Skin epidermis (tissue), 12 donors: ENCODE measurements at regions not wholly inside any gene's neighbourhood (a gene's known extent, or its start where the extent isn't known, plus 50 kb on each side); places are given as distances from the start of the nearest gene placed in this dataset.
"Not testable (repeated sequence)": the region's sequence is repeated elsewhere in the genome, so short reads cannot be mapped to it uniquely, and the experiment has no call there.

Experiments
- H3K27ac ChIP-seq, 21 experiments: fragments of 200-600 bp; sonication (generic) in 11 of 21; one replicate each; pipeline ENCODE4 v1.5.0; 2020; ENCODE audit warnings: mild to moderate bottlenecking in 3 of 21, inconsistent platforms in 2 of 21, moderate library complexity in 2 of 21
- H3K4me3 ChIP-seq, 7 experiments: fragments of 200-600 bp; sonication (generic) in 2 of 7; one replicate each; pipeline ENCODE4 v1.5.0; 2020; ENCODE audit warnings: inconsistent platforms in 2 of 7, mild to moderate bottlenecking in 2 of 7, moderate library complexity in 1 of 7

GRCh38 chr5:2160811-2161210 is 278.1 kb upstream of the IRX4 start:
- no peak overlapping the region for H3K4me3 ChIP-seq

DNA sequence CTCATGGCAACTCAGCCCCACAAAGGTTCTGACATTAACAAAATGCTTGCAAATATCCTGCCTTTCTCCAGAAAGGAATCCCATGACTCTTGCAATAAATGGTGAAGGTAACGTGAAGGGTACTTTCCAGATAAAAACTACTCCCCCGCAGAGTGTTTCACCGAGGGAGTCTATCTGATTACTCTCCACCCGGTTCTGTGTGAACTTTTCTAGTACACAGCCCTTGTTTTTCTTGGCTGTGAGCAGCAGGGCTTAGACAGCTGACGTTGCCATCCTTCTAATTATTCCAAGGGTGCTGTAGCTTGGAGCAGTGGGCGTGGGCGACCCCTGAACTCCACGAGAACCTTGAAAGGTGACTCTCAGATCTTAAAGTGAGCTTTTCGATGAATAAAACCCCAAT is 276.0 kb upstream of the IRX4 start:
- Histone ChIP-seq H3K4me3 (no peak overlapping the region), H3K27ac (peak overlapping the region in 1 of 21 experiments; percentile 71)

More at GRCh38 chr5:2160811-2161210, 278.1 kb upstream of the IRX4 start:
- H3K27ac ChIP-seq, result no peak overlapping the region

DNA sequence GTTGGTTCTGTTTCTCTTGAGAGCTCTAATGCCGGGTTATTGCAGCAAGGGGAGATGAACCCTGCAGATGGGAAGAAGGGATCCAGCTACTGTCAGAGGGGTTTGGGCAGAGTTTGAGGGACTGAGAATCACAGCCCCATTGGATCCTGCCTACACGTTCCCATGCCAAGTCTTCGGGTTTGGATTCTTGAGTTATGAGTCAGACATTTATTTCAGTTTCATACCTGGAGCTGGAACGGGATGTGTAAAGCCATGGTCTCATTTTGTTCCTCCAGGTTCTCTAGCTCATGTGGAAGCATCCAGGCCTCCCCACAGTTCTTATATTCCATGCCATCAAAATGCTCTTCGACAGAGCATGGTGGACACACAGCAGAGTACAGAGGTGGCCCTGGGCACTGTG is 275.4 kb upstream of the IRX4 start:
- Histone ChIP-seq H3K27ac (peak overlapping the region in 10 of 21 experiments; percentile 21 to 71 (median 58)), H3K4me3 (no peak overlapping the region)

- Histone ChIP-seq H3K27ac (peak overlapping the region in 5 of 21 experiments; percentile 33 to 71 (median 52)), H3K4me3 (no peak overlapping the region)
Observed at GRCh38 chr5:2157372-2157771, 274.6 kb upstream of the IRX4 start.

- no peak overlapping the region for H3K27ac ChIP-seq
- no peak overlapping the region for H3K4me3 ChIP-seq
Observed at GRCh38 chr5:2156358-2157059, 273.8 kb upstream of the IRX4 start.

DNA sequence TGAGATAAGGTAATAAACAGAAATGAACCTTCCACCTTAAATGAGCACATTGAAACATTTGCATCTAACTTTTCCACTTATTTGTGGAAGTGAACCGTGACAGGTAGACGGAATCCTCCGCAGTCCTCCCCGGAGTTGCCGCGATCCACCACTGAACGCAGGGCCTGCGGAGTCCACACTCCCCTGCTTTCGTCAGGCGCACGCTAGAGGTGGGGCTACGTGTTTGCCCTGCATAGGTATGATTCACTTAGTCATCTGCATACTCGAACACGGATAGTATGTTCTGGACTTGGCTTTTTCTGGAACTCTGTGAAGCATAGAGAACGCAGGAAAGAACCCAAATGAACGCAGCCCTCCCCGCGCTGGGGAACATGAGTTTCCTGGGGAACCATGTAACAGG is 272.8 kb upstream of the IRX4 start:
- H3K27ac ChIP-seq, result no peak overlapping the region
- no peak overlapping the region for H3K4me3 ChIP-seq

GRCh38 chr5:2153802-2154201 is 271.1 kb upstream of the IRX4 start:
- H3K27ac ChIP-seq, result no peak overlapping the region

DNA sequence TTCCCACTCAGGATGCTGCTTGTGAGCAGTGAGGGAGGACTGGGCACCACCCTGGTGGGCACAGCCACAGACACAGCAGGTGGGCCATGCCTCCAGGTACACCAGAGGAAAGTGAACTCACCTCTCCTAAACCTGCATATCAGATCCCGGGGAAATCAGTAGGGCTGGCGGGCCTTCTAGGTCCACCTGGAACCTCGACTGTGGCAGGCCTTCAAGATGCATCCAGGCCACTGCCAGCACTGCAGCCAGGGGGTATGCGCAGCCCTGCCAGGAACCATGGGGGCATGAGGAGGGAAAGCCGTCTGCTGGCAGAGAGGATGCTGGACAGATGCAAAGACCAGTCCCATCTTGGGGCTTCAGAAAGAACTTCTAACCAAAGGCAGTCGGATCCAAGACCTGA is 270.6 kb upstream of the IRX4 start:
- Histone ChIP-seq H3K27ac (no peak overlapping the region), H3K4me3 (no peak overlapping the region)

More at GRCh38 chr5:2153802-2154201, 271.1 kb upstream of the IRX4 start:
- no peak overlapping the region for H3K4me3 ChIP-seq

GRCh38 chr5:2151301-2151888 is 268.7 kb upstream of the IRX4 start:
- H3K27ac ChIP-seq, H3K4me3 ChIP-seq: not testable (repeated sequence)

DNA sequence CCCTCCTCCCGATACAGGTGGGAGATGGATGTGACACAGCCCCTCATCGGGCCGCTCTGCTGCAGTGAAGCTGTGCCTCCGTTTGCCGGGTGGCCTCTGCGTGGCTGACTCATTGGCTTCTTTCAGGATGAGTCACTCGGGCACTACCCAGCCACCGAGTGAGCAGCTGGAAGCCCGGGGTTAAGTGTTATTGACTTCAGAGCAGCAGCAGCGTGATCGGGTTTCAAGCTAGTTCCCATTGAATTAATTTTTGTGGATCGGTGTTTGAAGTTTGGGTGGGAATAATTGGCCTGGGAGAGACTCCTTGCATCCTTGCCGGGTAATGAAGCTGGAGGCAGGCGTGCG is 266.4 kb upstream of the IRX4 start:
- H3K27ac ChIP-seq, result no peak overlapping the region
- H3K4me3 ChIP-seq, result no peak overlapping the region

GRCh38 chr5:2148312-2149194 is 265.8 kb upstream of the IRX4 start:
- H3K4me3 ChIP-seq, result no peak overlapping the region
- no peak overlapping the region for H3K27ac ChIP-seq

GRCh38 chr5:2147504-2148311 is 265.0 kb upstream of the IRX4 start:
- no peak overlapping the region for H3K4me3 ChIP-seq
- H3K27ac ChIP-seq, result no peak overlapping the region

- Histone ChIP-seq H3K27ac (no peak overlapping the region), H3K4me3 (no peak overlapping the region)
Observed at GRCh38 chr5:2143646-2144353, 261.1 kb upstream of the IRX4 start.

DNA sequence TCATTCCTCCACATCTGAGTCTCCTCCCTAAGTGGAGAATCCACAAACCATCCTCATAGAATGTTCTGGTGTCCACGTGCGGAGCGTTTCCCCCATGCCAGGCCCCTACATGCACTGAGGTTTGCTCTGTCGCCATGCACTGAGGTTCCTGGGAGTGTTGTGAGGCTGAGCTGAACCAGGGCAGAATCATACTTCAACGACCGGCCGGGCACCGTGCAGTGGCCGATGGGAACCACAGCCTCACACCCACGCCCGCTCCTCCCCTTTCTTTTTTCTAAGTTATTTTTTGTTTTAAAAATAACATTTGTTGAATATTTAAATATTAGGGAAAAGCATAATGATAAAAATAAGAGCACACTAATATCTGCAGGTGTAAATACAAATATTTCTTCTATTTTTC is 260.4 kb upstream of the IRX4 start:
- Histone ChIP-seq H3K27ac (no peak overlapping the region), H3K4me3 (no peak overlapping the region)

DNA sequence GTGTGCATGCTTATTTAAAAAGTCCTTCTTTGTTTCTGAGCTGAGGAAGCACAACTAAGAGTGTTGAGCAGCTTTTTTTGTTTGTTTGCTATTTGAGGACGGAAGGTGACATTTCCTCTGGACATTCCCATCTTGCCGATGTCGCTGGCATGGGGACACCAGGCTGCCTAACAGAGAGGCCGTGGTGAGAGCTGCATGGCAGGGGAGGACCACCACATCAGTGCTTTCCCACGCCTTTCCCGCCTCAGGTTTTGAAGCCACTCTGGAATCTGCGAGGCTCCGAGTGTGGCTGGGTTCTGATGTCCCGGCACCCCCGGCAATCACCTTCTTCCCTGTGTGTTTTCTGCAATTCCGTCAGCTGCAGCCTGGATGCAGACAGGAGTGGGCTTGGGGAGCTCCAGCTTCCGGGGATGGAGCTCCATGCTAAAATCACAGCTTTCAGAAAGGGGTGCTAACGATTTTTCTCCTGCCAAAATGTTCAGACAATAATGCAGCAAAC is 259.8 kb upstream of the IRX4 start:
- H3K27ac ChIP-seq, result no peak overlapping the region
- H3K4me3 ChIP-seq, result no peak overlapping the region

DNA sequence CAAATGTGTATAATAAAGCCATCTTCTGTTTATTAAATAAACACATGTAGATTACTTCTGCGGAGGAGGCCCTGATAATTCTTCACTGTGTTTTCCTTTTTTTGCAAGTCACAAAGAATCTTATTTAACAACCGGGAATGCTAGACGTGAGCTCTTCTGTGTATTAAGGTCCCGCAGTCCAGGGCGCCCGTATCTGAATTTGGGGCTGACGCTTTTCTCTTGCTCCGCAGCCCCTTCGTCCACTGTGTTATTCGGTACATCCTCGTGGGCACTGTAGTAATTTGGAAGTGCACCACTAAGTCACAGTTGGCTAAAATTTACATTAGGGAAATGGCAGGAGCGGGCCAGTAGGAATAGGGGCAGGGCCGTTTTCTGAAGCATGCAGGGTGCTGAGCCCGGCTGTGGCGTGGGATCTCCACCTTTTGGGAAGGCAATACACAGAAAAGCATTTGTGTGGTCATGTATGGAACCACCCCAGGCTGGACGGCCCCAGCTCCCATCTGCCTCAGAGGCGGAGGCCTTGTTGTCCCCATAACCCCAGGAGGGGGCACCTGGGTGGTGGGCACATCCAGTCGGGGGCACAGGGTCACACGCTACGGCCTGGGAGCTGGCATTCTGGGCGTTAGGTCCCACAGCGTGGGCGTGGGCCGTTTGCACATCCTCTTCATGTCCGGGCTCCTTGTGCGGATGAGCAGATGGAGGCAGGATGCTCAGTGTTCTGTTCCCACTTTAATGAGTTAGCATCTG is 258.7 kb upstream of the IRX4 start:
- H3K4me3 ChIP-seq, result no peak overlapping the region
- H3K27ac ChIP-seq, result no peak overlapping the region

GRCh38 chr5:2140501-2141175 is 257.9 kb upstream of the IRX4 start:
- Histone ChIP-seq H3K27ac (no peak overlapping the region), H3K4me3 (no peak overlapping the region)

DNA sequence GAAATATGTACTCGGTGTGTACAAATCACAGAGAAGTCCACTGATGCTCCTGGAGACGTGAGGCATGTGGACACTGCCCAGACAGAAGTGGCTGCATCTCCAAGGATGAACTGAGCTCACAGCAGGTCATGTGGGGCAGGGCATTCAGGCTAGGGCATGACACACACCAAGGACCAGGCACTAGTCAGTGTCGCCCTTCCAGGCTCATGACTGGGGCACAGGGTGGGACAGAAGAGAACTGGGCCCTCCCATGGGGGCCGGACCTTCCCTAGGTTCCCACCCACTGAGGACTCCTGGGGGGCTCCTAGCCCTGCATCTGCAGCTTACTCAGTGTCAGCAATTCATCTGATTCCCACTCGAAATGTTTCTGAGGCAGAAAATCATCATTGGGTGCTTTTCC is 256.8 kb upstream of the IRX4 start:
- Histone ChIP-seq H3K4me3 (no peak overlapping the region), H3K27ac (no peak overlapping the region)
